ENCODE measurements at regions not wholly inside any gene's neighbourhood (a gene's known extent, or its start where the extent isn't known, plus 50 kb on each side); places are given as distances from the start of the nearest gene placed in this dataset.

GRCh38 chr3:162367429-162368260 lies 871.0 kb downstream of the OTOL1 start:
- no peaks in the 10 kb centered on the region for H3K4me1 ChIP-seq (replicated peaks in 1 of 2; ENCODE audit: control insufficient read depth in 2 of 2, insufficient read depth in 2 of 2, low read length in 2 of 2)
- no peak overlapping the region for H3K27ac ChIP-seq (ENCODE audit: extremely low read depth, low read depth, low read length)
- H3K4me3 ChIP-seq, result no peak overlapping the region
- DNase-seq (ENCODE audit: extremely low read depth in 1 of 4, low spot score in 3 of 4), result no peak
- ChIA-PET CTCF (ENCODE audit: low intra/inter-chr PET ratio) (no interaction called here), POLR2A (no interaction called here)
- TF ChIP-seq ZNF644 (tag; IDR thresholded peaks at IDR 0.05; ENCODE audit: low read depth), result no peak
- TF ChIP-seq NFE2L1 (tag; IDR thresholded peaks at IDR 0.05; ENCODE audit: borderline replicate concordance, low read depth), result no peak
- no peak for TF ChIP-seq FOS (IDR thresholded peaks at IDR 0.05; ENCODE audit: extremely low read depth, insufficient read length)
- TF ChIP-seq, protein P1, sequence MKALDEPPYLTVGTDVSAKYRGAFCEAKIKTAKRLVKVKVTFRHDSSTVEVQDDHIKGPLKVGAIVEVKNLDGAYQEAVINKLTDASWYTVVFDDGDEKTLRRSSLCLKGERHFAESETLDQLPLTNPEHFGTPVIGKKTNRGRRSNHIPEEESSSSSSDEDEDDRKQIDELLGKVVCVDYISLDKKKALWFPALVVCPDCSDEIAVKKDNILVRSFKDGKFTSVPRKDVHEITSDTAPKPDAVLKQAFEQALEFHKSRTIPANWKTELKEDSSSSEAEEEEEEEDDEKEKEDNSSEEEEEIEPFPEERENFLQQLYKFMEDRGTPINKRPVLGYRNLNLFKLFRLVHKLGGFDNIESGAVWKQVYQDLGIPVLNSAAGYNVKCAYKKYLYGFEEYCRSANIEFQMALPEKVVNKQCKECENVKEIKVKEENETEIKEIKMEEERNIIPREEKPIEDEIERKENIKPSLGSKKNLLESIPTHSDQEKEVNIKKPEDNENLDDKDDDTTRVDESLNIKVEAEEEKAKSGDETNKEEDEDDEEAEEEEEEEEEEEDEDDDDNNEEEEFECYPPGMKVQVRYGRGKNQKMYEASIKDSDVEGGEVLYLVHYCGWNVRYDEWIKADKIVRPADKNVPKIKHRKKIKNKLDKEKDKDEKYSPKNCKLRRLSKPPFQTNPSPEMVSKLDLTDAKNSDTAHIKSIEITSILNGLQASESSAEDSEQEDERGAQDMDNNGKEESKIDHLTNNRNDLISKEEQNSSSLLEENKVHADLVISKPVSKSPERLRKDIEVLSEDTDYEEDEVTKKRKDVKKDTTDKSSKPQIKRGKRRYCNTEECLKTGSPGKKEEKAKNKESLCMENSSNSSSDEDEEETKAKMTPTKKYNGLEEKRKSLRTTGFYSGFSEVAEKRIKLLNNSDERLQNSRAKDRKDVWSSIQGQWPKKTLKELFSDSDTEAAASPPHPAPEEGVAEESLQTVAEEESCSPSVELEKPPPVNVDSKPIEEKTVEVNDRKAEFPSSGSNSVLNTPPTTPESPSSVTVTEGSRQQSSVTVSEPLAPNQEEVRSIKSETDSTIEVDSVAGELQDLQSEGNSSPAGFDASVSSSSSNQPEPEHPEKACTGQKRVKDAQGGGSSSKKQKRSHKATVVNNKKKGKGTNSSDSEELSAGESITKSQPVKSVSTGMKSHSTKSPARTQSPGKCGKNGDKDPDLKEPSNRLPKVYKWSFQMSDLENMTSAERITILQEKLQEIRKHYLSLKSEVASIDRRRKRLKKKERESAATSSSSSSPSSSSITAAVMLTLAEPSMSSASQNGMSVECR (CRISPR knock-in tag; IDR thresholded peaks at IDR 0.05), result no peak
- TF ChIP-seq ZNF583 (CRISPR knock-in tag; IDR thresholded peaks at IDR 0.05), result no peak
- TF ChIP-seq, protein P2, sequence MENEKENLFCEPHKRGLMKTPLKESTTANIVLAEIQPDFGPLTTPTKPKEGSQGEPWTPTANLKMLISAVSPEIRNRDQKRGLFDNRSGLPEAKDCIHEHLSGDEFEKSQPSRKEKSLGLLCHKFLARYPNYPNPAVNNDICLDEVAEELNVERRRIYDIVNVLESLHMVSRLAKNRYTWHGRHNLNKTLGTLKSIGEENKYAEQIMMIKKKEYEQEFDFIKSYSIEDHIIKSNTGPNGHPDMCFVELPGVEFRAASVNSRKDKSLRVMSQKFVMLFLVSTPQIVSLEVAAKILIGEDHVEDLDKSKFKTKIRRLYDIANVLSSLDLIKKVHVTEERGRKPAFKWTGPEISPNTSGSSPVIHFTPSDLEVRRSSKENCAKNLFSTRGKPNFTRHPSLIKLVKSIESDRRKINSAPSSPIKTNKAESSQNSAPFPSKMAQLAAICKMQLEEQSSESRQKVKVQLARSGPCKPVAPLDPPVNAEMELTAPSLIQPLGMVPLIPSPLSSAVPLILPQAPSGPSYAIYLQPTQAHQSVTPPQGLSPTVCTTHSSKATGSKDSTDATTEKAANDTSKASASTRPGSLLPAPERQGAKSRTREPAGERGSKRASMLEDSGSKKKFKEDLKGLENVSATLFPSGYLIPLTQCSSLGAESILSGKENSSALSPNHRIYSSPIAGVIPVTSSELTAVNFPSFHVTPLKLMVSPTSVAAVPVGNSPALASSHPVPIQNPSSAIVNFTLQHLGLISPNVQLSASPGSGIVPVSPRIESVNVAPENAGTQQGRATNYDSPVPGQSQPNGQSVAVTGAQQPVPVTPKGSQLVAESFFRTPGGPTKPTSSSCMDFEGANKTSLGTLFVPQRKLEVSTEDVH (IDR thresholded peaks at IDR 0.05; ENCODE audit: low read depth, partially characterized antibody), result no peak
- TF ChIP-seq ZKSCAN8 (CRISPR knock-in tag; IDR thresholded peaks at IDR 0.05), result no peak
- no peak for TF ChIP-seq RERE (CRISPR knock-in tag; IDR thresholded peaks at IDR 0.05; ENCODE audit: borderline replicate concordance)
- H2AFZ ChIP-seq (ENCODE audit: low read depth, low read length), result no peak overlapping the region
- no peaks in the 10 kb centered on the region for H3K36me3 ChIP-seq (ENCODE audit: control insufficient read depth, insufficient read depth, low read length)
- no peaks in the 10 kb centered on the region for H3K79me2 ChIP-seq (ENCODE audit: control insufficient read depth, insufficient read depth, low read length)
- H4K20me1 ChIP-seq (replicated peaks; ENCODE audit: control insufficient read depth, insufficient read depth, low read length), result no peaks in the 10 kb centered on the region
- H3K9me1 ChIP-seq (ENCODE audit: control insufficient read depth, insufficient read depth, low read length), result no peaks in the 10 kb centered on the region
- in situ Hi-C loops (cut with MboI), result no loop called here
- no peak overlapping the region for H3K4me2 ChIP-seq (ENCODE audit: insufficient read depth, low read length)
- no peaks in the 10 kb centered on the region; the same call in 1 of the 2 replicates for H3K9me3 ChIP-seq (replicated peaks; ENCODE audit: control insufficient read depth, insufficient read depth, low read depth, low read length)
- no peak for FAIRE-seq
- ATAC-seq, result no peak
- no TSS peak for BruUV-seq (replicated peaks)
- no peak overlapping the region for H3K9ac ChIP-seq (ENCODE audit: insufficient read depth in 1 of 2, low read depth in 2 of 2, low read length in 2 of 2)
- WGBS (ENCODE audit: insufficient coverage, low coverage, missing lambda C conversion rate), result 0% methylated on average over 3 of the region's 3 CpGs
- intact Hi-C loops (cut with micrococcal nuclease), result no loop called here
- H3K27me3 ChIP-seq (ENCODE audit: control insufficient read depth in 2 of 2, insufficient read depth in 2 of 2, low read length in 2 of 2), result no peaks in the 10 kb centered on the region
